ENCODE measurements at regions not wholly inside any gene's neighbourhood (a gene's known extent, or its start where the extent isn't known, plus 50 kb on each side); places are given as distances from the start of the nearest gene placed in this dataset.

DNA sequence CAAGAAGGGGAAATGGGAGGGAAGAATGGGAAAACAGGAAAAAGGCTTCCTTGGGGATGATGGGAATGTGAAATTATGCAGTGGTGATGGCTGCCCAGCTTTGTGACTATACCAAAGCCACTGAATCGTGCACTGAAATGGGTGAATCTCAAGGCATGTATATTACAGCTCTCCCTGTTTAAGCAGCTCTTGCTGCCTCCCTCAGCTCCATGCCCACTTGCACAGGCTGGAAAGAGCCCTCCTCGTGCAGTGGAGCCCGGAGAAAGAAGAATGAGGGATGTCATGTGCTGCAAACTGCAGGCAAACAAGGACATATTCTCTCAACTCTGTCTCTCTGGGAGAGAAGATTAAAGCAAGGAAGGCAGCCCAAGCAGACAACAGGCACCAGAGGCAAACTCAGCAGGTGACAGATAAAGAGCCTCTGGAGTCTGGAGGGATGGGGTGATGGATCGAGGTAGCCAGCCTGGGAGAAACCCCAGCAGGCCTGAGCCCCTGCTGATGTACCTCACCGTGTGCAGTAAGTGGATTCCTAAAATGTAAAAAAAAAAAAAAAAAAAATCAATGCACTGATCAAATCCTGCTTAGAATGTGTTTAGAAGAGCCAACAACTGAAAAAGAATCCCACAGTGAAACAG, 62.4 kb upstream of the SLC66A3 start:
- DNase-seq (ENCODE audit: low spot score), result no peak
- in situ Hi-C loops (cut with HindIII; ENCODE audit: low sequenced_read_pairs), result no loop called here

DNA sequence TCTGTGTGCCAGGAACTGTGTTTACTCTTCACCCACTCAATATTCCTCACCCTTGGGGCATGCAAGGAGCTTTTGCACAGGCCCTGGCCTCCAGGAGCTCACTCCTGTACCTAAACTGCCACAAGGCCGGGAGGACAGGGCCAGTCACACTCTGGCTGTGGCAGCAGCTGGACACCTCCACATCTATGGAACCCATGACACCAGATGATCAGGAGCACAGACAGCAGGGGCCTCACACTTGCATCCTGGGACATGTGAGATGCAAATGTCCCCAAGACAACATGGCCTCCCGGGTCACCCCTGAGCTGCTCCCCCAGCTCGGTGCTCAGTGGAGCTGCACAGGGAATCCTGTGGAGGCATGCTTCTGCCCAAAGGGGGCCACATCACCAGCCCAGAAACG, 61.8 kb upstream of the SLC66A3 start:
- no peak for DNase-seq (ENCODE audit: low spot score)
- in situ Hi-C loops (cut with HindIII; ENCODE audit: low sequenced_read_pairs), result no loop called here

GRCh38 chr2:11094021-11094810, 61.1 kb upstream of the SLC66A3 start:
- DNase-seq (ENCODE audit: low spot score), result no peak
- in situ Hi-C loops (cut with HindIII; ENCODE audit: low sequenced_read_pairs), result no loop called here

GRCh38 chr2:11096591-11096990, 58.7 kb upstream of the SLC66A3 start:
- DNase-seq (ENCODE audit: low spot score), result no peak
- in situ Hi-C loops (cut with HindIII; ENCODE audit: low sequenced_read_pairs), result no loop called here

- DNase-seq (ENCODE audit: low spot score), result no peak
- in situ Hi-C loops (cut with HindIII; ENCODE audit: low sequenced_read_pairs), result no loop called here
These were observed 58.1 kb upstream of the SLC66A3 start for GRCh38 chr2:11097038-11097720.

DNA sequence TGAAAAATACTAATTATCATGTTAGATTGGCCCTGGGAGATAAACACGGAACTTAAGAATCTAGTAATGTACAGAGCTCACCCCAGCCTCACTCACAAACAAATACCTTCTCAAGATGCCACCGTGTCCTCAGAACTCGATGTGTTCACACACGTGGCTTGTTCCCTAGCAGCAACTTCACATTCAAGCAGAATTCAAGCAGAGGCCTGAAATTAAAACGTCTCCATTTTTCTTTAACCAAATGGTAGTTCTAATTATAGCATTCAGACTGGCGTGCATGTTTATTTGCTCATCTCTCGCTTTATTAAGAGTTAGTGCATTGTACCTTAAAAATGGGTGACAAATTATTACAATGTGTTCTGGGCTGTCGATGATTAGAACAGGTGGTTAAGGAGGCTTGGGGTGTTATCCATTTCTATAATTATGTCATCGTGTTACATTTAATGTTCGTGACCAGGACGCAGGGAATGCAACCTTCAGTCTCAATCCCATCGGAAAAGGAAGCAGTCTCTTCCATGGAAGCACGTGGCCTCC, 57.3 kb upstream of the SLC66A3 start:
- in situ Hi-C loops (cut with HindIII; ENCODE audit: low sequenced_read_pairs), result no loop called here

DNA sequence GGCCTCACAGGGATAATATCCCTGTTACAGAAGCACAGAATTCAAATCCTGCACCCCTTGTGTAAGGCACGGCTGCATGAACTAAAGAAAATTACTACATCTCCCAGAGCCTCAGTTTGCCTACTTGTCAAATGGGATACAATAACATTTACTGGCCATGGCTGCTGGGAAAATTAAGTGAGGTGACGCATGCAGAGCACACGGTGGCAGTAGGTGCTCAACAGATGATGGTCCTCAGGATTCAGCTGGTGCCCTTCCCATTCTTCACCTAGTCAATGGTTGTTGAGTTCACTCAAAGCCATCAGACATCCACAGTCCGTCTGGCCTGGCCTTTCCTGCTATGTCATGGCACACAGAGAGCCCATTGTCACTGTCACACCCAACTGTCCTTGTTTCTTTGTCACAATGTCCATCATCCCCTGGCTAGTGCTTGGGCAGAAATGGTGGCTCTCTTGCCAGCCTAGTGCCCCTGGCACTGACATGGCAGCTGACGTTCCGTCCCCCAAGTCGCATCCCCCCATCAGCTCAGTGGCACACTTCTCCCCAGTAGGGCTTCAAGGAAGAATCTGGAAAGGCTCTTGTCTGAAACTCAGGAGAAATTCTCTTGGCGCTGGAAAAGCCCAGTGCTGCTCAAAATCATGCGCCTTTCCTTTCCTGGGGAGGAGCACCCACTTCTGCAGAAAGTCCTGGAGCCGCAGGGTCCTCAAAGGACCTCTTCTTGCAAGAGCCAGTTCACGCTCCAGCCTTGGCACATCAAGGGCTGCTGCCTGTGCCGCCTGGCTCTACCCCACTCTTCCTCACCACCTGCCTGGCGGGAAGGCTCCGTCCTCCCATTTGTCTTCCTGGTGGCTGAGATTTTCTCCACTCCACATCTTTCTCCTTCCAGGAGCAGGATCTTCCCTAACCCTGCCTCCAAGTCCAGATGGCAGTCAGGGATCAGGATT, 55.9 kb upstream of the SLC66A3 start:
- no peak for DNase-seq (ENCODE audit: low spot score)
- in situ Hi-C loops (cut with HindIII; ENCODE audit: low sequenced_read_pairs), result no loop called here

More for the DNA sequence above, 57.3 kb upstream of the SLC66A3 start:
- no peak for DNase-seq (ENCODE audit: low spot score)

DNA sequence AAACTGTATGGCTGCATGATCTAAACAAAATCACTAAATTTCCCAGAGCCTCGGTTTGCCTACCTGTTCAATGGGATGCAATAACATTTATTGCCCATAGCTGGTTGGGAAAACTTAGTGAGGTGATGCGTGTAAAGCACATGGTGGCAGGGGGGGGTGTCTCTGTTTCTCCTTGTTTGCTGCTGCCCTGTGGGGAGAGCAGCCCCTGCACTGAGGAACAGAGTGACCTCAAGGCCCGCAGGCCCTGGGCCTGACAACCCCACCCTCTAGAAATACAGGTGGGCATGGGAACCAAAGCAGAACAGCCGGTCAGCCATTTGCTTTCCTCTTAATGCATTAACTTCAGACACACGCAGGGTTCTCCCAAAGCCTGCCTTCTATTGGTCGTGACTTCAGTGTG, 55.1 kb upstream of the SLC66A3 start:
- DNase-seq (ENCODE audit: low spot score), result no peak
- in situ Hi-C loops (cut with HindIII; ENCODE audit: low sequenced_read_pairs), result no loop called here

DNA sequence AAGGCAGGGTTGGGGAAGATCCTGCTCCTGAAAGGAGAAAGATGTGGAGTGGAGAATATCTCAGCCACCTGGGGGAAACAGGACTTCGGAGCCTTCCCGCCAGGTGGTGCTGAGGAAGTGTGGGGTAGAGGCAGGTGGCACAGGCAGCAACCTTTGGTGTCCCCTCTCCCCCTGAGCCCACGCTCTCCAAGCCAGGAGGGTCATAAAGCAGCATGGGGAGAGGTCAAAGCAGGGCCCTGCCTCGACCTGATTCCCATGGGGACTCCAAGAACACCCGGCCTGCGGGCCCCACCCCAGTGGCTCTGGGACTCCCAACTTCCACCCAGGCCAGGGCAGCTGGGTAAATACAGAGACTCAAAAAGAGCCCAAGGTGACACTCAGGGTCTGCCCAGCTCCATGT, 54.3 kb upstream of the SLC66A3 start:
- in situ Hi-C loops (cut with HindIII; ENCODE audit: low sequenced_read_pairs), result no loop called here
- DNase-seq (ENCODE audit: low spot score), result no peak

DNA sequence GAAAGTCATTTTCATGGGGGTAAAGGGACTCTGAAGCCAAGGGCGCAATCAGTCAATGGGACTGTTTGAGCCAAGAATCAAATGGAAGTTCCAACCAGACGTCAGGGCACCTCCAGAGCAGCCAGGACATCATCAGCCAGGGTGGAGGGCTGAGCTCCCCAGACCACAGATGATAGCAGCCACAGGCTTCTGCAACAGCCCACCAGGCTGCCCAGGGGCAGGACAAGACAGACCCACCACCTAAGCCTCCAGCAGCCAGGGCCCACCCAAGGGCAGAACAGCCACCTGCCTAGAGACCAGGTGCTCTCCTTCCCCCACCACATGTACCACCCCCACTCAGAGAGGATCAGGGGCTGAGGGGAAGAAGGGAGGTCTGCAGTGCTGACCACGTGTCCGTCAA, 53.8 kb upstream of the SLC66A3 start:
- DNase-seq (ENCODE audit: low spot score), result no peak
- in situ Hi-C loops (cut with HindIII; ENCODE audit: low sequenced_read_pairs), result no loop called here

GRCh38 chr2:11102466-11102865, 52.8 kb upstream of the SLC66A3 start:
- DNase-seq (ENCODE audit: low spot score), result no peak
- in situ Hi-C loops (cut with HindIII; ENCODE audit: low sequenced_read_pairs), result no loop called here

- in situ Hi-C loops (cut with HindIII; ENCODE audit: low sequenced_read_pairs), result no loop called here
- DNase-seq (ENCODE audit: low spot score), result no peak
These were observed 52.1 kb upstream of the SLC66A3 start for GRCh38 chr2:11102956-11103860.

DNA sequence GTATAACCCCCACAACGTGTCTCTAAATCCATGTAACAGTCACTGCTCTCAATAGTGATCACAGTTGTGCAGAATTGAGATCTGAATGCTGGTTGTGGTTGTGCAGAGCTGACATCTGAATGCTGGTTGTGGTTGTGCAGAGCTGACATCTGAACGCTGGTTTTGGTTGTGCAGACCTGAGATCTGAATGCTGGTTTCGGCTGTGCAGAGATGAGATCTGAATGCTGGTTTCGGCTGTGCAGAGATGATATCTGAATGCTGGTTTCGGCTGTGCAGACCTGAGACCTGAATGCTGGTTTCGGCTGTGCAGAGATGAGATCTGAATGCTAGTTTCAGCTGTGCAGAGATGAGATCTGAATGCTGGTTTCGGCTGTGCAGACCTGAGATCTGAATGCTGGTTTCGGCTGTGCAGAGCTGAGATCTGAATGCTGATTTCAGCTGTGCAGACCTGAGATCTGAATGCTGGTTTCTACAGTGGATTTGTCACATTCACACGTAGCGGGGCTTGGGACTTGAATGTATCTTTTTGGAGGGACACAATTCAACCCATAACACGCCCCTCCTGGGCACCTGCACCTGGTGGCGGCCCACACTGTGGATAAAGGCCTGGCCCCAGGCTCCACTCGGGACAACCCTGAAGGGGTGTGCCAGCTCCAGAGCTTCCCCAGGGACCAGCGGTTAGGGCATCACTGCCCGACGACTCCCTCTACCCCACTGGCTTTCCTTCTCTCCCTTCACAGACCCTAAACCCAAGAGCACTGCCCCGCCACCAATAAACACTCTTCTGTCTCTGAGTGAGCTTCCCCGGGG, 51.1 kb upstream of the SLC66A3 start:
- DNase-seq (ENCODE audit: low spot score), result no peak
- in situ Hi-C loops (cut with HindIII; ENCODE audit: low sequenced_read_pairs), result no loop called here

- DNase-seq (ENCODE audit: low spot score), result no peak
- in situ Hi-C loops (cut with HindIII; ENCODE audit: low sequenced_read_pairs), result no loop called here
These were observed 50.2 kb upstream of the SLC66A3 start for GRCh38 chr2:11104794-11105660.

Data from G401 (cell line).